BLaER1 (cell line): ENCODE measurements at regions not wholly inside any gene's neighbourhood (a gene's known extent, or its start where the extent isn't known, plus 50 kb on each side); places are given as distances from the start of the nearest gene placed in this dataset.

Experiments
- H3K27ac ChIP-seq: shearing (Covaris generic); formaldehyde crosslinking; 2 replicates; pipeline ENCODE4 v1.8.1; 2022
- H3K27me3 ChIP-seq: shearing (Covaris generic); formaldehyde crosslinking; 2 replicates; pipeline ENCODE4 v1.8.1; 2022
- H3K36me3 ChIP-seq: shearing (Covaris generic); formaldehyde crosslinking; 2 replicates; pipeline ENCODE4 v1.8.1; 2022
- H3K4me1 ChIP-seq: shearing (Covaris generic); formaldehyde crosslinking; 2 replicates; pipeline ENCODE4 v1.8.1; 2022
- H3K4me2 ChIP-seq: shearing (Covaris generic); formaldehyde crosslinking; 2 replicates; pipeline ENCODE4 v1.8.1; 2022
- H3K4me3 ChIP-seq: shearing (Covaris generic); formaldehyde crosslinking; 2 replicates; pipeline ENCODE4 v1.8.1; 2022
- H3K9ac ChIP-seq: shearing (Covaris generic); formaldehyde crosslinking; 2 replicates; pipeline ENCODE4 v1.8.1; 2022
- H3K9me3 ChIP-seq: shearing (Covaris generic); formaldehyde crosslinking; 2 replicates; pipeline ENCODE4 v1.8.1; 2022
- H4K20me1 ChIP-seq: shearing (Covaris generic); formaldehyde crosslinking; 2 replicates; pipeline ENCODE4 v1.8.1; 2022
- Cebpa-rat ChIP-seq: shearing (Covaris generic); IDR thresholded peaks from 2 replicates; pipeline ENCODE4 v1.8.1; 2022

GRCh38 chr5:124521461-124522230 lies 224.8 kb downstream of the ZNF608 start:
- Histone ChIP-seq H3K9me3 (peaks cover 5% of the 10 kb centered on the region; the same call in 1 of the 2 replicates), H3K4me1 (peaks cover 15% of the 10 kb centered on the region), H3K27me3 (no peaks in the 10 kb centered on the region), H3K9ac (no peak overlapping the region), H3K4me3 (no peak overlapping the region), H3K4me2 (no peak overlapping the region), H3K36me3 (no peaks in the 10 kb centered on the region), H4K20me1 (no peaks in the 10 kb centered on the region), H3K27ac (no peak overlapping the region)
- TF ChIP-seq Cebpa-rat, result no peak

- Histone ChIP-seq H3K27ac (peak overlapping the region; percentile 11; the same call in 1 of the 2 replicates), H3K4me3 (no peak overlapping the region), H3K9me3 (peaks cover 5% of the 10 kb centered on the region; the same call in 1 of the 2 replicates), H3K4me1 (peaks cover 15% of the 10 kb centered on the region), H4K20me1 (no peaks in the 10 kb centered on the region), H3K4me2 (peak overlapping the region; percentile 69), H3K9ac (peak overlapping the region; percentile 35; the same call in 1 of the 2 replicates), H3K36me3 (no peaks in the 10 kb centered on the region), H3K27me3 (no peaks in the 10 kb centered on the region)
- no peak for TF ChIP-seq Cebpa-rat
Observed at GRCh38 chr5:124519396-124519795, 227.0 kb downstream of the ZNF608 start.

- H3K4me2 ChIP-seq, result no peak overlapping the region
Observed at GRCh38 chr5:124516567-124516966, 229.9 kb downstream of the ZNF608 start.

GRCh38 chr5:124515497-124516245 lies 230.8 kb downstream of the ZNF608 start:
- Histone ChIP-seq H3K4me1 (peaks cover 15% of the 10 kb centered on the region), H4K20me1 (no peaks in the 10 kb centered on the region), H3K36me3 (no peaks in the 10 kb centered on the region), H3K9ac (no peak overlapping the region), H3K27me3 (no peaks in the 10 kb centered on the region), H3K4me3 (no peak overlapping the region), H3K27ac (no peak overlapping the region), H3K4me2 (no peak overlapping the region), H3K9me3 (no peaks in the 10 kb centered on the region)
- TF ChIP-seq Cebpa-rat, result no peak

More at GRCh38 chr5:124516567-124516966, 229.9 kb downstream of the ZNF608 start:
- H3K9ac ChIP-seq, result no peak overlapping the region
- no peaks in the 10 kb centered on the region for H3K36me3 ChIP-seq
- peaks cover 5% of the 10 kb centered on the region; the same call in 1 of the 2 replicates for H3K9me3 ChIP-seq
- H3K4me3 ChIP-seq, result no peak overlapping the region
- no peak for TF ChIP-seq Cebpa-rat
- no peaks in the 10 kb centered on the region for H3K27me3 ChIP-seq
- H4K20me1 ChIP-seq, result no peaks in the 10 kb centered on the region
- peaks cover 15% of the 10 kb centered on the region for H3K4me1 ChIP-seq
- H3K27ac ChIP-seq, result no peak overlapping the region

- no peak overlapping the region for H3K27ac ChIP-seq
- TF ChIP-seq Cebpa-rat, result no peak
- H4K20me1 ChIP-seq, result no peaks in the 10 kb centered on the region
- no peak overlapping the region for H3K4me2 ChIP-seq
- H3K4me3 ChIP-seq, result no peak overlapping the region
- no peaks in the 10 kb centered on the region for H3K27me3 ChIP-seq
- no peaks in the 10 kb centered on the region for H3K36me3 ChIP-seq
- no peak overlapping the region for H3K9ac ChIP-seq
- H3K4me1 ChIP-seq, result peaks cover 13% of the 10 kb centered on the region
- no peaks in the 10 kb centered on the region for H3K9me3 ChIP-seq
Observed at GRCh38 chr5:124514956-124515355, 231.5 kb downstream of the ZNF608 start.

GRCh38 chr5:124512952-124513632 lies 233.3 kb downstream of the ZNF608 start:
- Histone ChIP-seq H4K20me1 (no peaks in the 10 kb centered on the region), H3K4me2 (no peak overlapping the region), H3K9me3 (no peaks in the 10 kb centered on the region), H3K9ac (no peak overlapping the region), H3K27ac (no peak overlapping the region), H3K36me3 (no peaks in the 10 kb centered on the region), H3K27me3 (no peaks in the 10 kb centered on the region), H3K4me1 (no peaks in the 10 kb centered on the region), H3K4me3 (no peak overlapping the region)
- TF ChIP-seq Cebpa-rat, result no peak

- H3K27ac ChIP-seq, result no peak overlapping the region
- H3K4me1 ChIP-seq, result no peaks in the 10 kb centered on the region
- H3K27me3 ChIP-seq, result no peaks in the 10 kb centered on the region
- TF ChIP-seq Cebpa-rat, result no peak
- no peaks in the 10 kb centered on the region for H3K36me3 ChIP-seq
- H4K20me1 ChIP-seq, result no peaks in the 10 kb centered on the region
- no peak overlapping the region for H3K9ac ChIP-seq
- H3K9me3 ChIP-seq, result no peaks in the 10 kb centered on the region
- no peak overlapping the region for H3K4me2 ChIP-seq
- H3K4me3 ChIP-seq, result no peak overlapping the region
Observed at GRCh38 chr5:124512236-124512635, 234.2 kb downstream of the ZNF608 start.

- H3K27me3 ChIP-seq, result no peaks in the 10 kb centered on the region
- no peak for TF ChIP-seq Cebpa-rat
- no peaks in the 10 kb centered on the region for H3K36me3 ChIP-seq
- no peak overlapping the region for H3K4me3 ChIP-seq
- H3K4me1 ChIP-seq, result no peaks in the 10 kb centered on the region
- no peak overlapping the region for H3K4me2 ChIP-seq
- H3K9me3 ChIP-seq, result no peaks in the 10 kb centered on the region
- no peak overlapping the region for H3K27ac ChIP-seq
- no peaks in the 10 kb centered on the region for H4K20me1 ChIP-seq
- no peak overlapping the region for H3K9ac ChIP-seq
Observed at GRCh38 chr5:124511791-124512190, 234.6 kb downstream of the ZNF608 start.

GRCh38 chr5:124507688-124508087 lies 238.8 kb downstream of the ZNF608 start:
- no peak overlapping the region for H3K27ac ChIP-seq

More at GRCh38 chr5:124507688-124508087, 238.8 kb downstream of the ZNF608 start:
- Histone ChIP-seq H3K4me1 (no peaks in the 10 kb centered on the region), H3K4me2 (no peak overlapping the region), H3K4me3 (no peak overlapping the region), H3K9me3 (no peaks in the 10 kb centered on the region), H4K20me1 (no peaks in the 10 kb centered on the region), H3K36me3 (no peaks in the 10 kb centered on the region), H3K27me3 (no peaks in the 10 kb centered on the region), H3K9ac (no peak overlapping the region)
- TF ChIP-seq Cebpa-rat, result no peak
